ENCODE measurements at regions not wholly inside any gene's neighbourhood (a gene's known extent, or its start where the extent isn't known, plus 50 kb on each side); places are given as distances from the start of the nearest gene placed in this dataset.

GRCh38 chr1:177466286-177466685 lies 295.5 kb downstream of the BRINP2 start:
- H3K18ac ChIP-seq (ENCODE audit: low read depth in 1 of 2, low read length in 2 of 2), result no peak overlapping the region
- H3K9ac ChIP-seq (ENCODE audit: low read length), result no peak overlapping the region
- no peak for DNase-seq
- no peak overlapping the region for H2AFZ ChIP-seq (ENCODE audit: low read depth, low read length)
- H3K27me3 ChIP-seq (ENCODE audit: control insufficient read depth in 1 of 2, insufficient read depth in 1 of 2, low read length in 2 of 2), result peaks cover 0 to 24% of the 10 kb centered on the region in 2 experiments
- no peak overlapping the region for H2BK15ac ChIP-seq (ENCODE audit: low read depth, poor library complexity, severe bottlenecking)
- no peak overlapping the region for H3K23ac ChIP-seq (ENCODE audit: low read length in 2 of 2)
- H2BK120ac ChIP-seq (ENCODE audit: low read depth, low read length), result no peak overlapping the region
- H3K4me1 ChIP-seq (ENCODE audit: control insufficient read depth, insufficient read depth, low read depth, low read length), result no peaks in the 10 kb centered on the region
- H3K36me3 ChIP-seq (ENCODE audit: control insufficient read depth in 1 of 2, insufficient read depth in 2 of 2, low read depth in 1 of 2, low read length in 2 of 2), result no peaks in the 10 kb centered on the region
- H3K4me3 ChIP-seq (ENCODE audit: insufficient read depth in 1 of 2, low read depth in 1 of 2, low read length in 2 of 2), result no peak overlapping the region
- no peak overlapping the region for H3K4me2 ChIP-seq (ENCODE audit: low read length, poor library complexity, severe bottlenecking)
- H4K91ac ChIP-seq (ENCODE audit: low read length), result no peak overlapping the region
- no peaks in the 10 kb centered on the region for H3K9me3 ChIP-seq (ENCODE audit: control insufficient read depth, low read length)
- H2BK12ac ChIP-seq (ENCODE audit: low read length in 2 of 2), result no peak overlapping the region
- no peak overlapping the region for H3K14ac ChIP-seq (ENCODE audit: low read length in 2 of 2)
- H3K4ac ChIP-seq (ENCODE audit: low read depth in 1 of 2, low read length in 2 of 2), result no peak overlapping the region
- H3K79me1 ChIP-seq (replicated peaks; ENCODE audit: low read length, poor library complexity, severe bottlenecking), result no peaks in the 10 kb centered on the region
- WGBS, result 100% methylated on average over 2 of the region's 2 CpGs
- H4K8ac ChIP-seq (ENCODE audit: low read length), result no peak overlapping the region
- no peak overlapping the region for H3K27ac ChIP-seq (ENCODE audit: low read length, poor library complexity, severe bottlenecking)
- H2AK5ac ChIP-seq (ENCODE audit: low read length, severe bottlenecking), result no peak overlapping the region
- H2BK5ac ChIP-seq (ENCODE audit: low read depth, low read length, poor library complexity, severe bottlenecking), result no peak overlapping the region

- Histone ChIP-seq H3K27me3 (ENCODE audit: control insufficient read depth in 1 of 2, insufficient read depth in 1 of 2, low read length in 2 of 2) (peaks cover 0 to 30% of the 10 kb centered on the region in 2 experiments), H3K4me3 (ENCODE audit: insufficient read depth in 1 of 2, low read depth in 1 of 2, low read length in 2 of 2) (no peak overlapping the region), H3K27ac (ENCODE audit: low read length, poor library complexity, severe bottlenecking) (no peak overlapping the region), H3K14ac (ENCODE audit: low read length in 2 of 2) (no peak overlapping the region), H4K8ac (ENCODE audit: low read length) (no peak overlapping the region), H2BK5ac (ENCODE audit: low read depth, low read length, poor library complexity, severe bottlenecking) (no peak overlapping the region), H4K91ac (ENCODE audit: low read length) (no peak overlapping the region), H3K79me1 (replicated peaks; ENCODE audit: low read length, poor library complexity, severe bottlenecking) (no peaks in the 10 kb centered on the region), H2BK120ac (ENCODE audit: low read depth, low read length) (no peak overlapping the region), H3K9me3 (ENCODE audit: control insufficient read depth, low read length) (no peaks in the 10 kb centered on the region), H3K18ac (ENCODE audit: low read depth in 1 of 2, low read length in 2 of 2) (no peak overlapping the region), H3K9ac (ENCODE audit: low read length) (no peak overlapping the region), H3K4me2 (ENCODE audit: low read length, poor library complexity, severe bottlenecking) (no peak overlapping the region), H3K4ac (ENCODE audit: low read depth in 1 of 2, low read length in 2 of 2) (no peak overlapping the region), H3K23ac (ENCODE audit: low read length in 2 of 2) (no peak overlapping the region), H2AFZ (ENCODE audit: low read depth, low read length) (no peak overlapping the region), H3K36me3 (ENCODE audit: control insufficient read depth in 1 of 2, insufficient read depth in 2 of 2, low read depth in 1 of 2, low read length in 2 of 2) (no peaks in the 10 kb centered on the region), H2BK15ac (ENCODE audit: low read depth, poor library complexity, severe bottlenecking) (no peak overlapping the region), H2AK5ac (ENCODE audit: low read length, severe bottlenecking) (no peak overlapping the region), H3K4me1 (ENCODE audit: control insufficient read depth, insufficient read depth, low read depth, low read length) (no peaks in the 10 kb centered on the region), H2BK12ac (ENCODE audit: low read length in 2 of 2) (no peak overlapping the region)
- 20% methylated on average over 1 of the region's 2 CpGs for WGBS
- DNase-seq, result no peak
Measured at GRCh38 chr1:177464686-177465085, 293.9 kb downstream of the BRINP2 start.

- H4K91ac ChIP-seq (ENCODE audit: low read length), result no peak overlapping the region
- H3K18ac ChIP-seq (ENCODE audit: low read depth in 1 of 2, low read length in 2 of 2), result no peak overlapping the region
- H3K14ac ChIP-seq (ENCODE audit: low read length in 2 of 2), result no peak overlapping the region
- H3K4me1 ChIP-seq (ENCODE audit: control insufficient read depth, insufficient read depth, low read depth, low read length), result no peaks in the 10 kb centered on the region
- peaks cover 6 to 20% of the 10 kb centered on the region in 2 experiments for H3K27me3 ChIP-seq (ENCODE audit: control insufficient read depth in 1 of 2, insufficient read depth in 1 of 2, low read length in 2 of 2)
- no peak overlapping the region for H3K4me3 ChIP-seq (ENCODE audit: insufficient read depth in 1 of 2, low read depth in 1 of 2, low read length in 2 of 2)
- H3K9me3 ChIP-seq (ENCODE audit: control insufficient read depth, low read length), result no peaks in the 10 kb centered on the region
- no peak overlapping the region for H2BK120ac ChIP-seq (ENCODE audit: low read depth, low read length)
- no peak overlapping the region for H2BK5ac ChIP-seq (ENCODE audit: low read depth, low read length, poor library complexity, severe bottlenecking)
- no peak overlapping the region for H4K8ac ChIP-seq (ENCODE audit: low read length)
- no peak for DNase-seq
- H2BK15ac ChIP-seq (ENCODE audit: low read depth, poor library complexity, severe bottlenecking), result no peak overlapping the region
- no peak overlapping the region for H2BK12ac ChIP-seq (ENCODE audit: low read length in 2 of 2)
- H2AFZ ChIP-seq (ENCODE audit: low read depth, low read length), result no peak overlapping the region
- H2AK5ac ChIP-seq (ENCODE audit: low read length, severe bottlenecking), result no peak overlapping the region
- no peak overlapping the region for H3K23ac ChIP-seq (ENCODE audit: low read length in 2 of 2)
- 75% methylated on average over 2 of the region's 2 CpGs for WGBS
- H3K36me3 ChIP-seq (ENCODE audit: control insufficient read depth in 1 of 2, insufficient read depth in 2 of 2, low read depth in 1 of 2, low read length in 2 of 2), result no peaks in the 10 kb centered on the region
- H3K9ac ChIP-seq (ENCODE audit: low read length), result no peak overlapping the region
- H3K4me2 ChIP-seq (ENCODE audit: low read length, poor library complexity, severe bottlenecking), result no peak overlapping the region
- no peaks in the 10 kb centered on the region for H3K79me1 ChIP-seq (replicated peaks; ENCODE audit: low read length, poor library complexity, severe bottlenecking)
- no peak overlapping the region for H3K4ac ChIP-seq (ENCODE audit: low read depth in 1 of 2, low read length in 2 of 2)
- no peak overlapping the region for H3K27ac ChIP-seq (ENCODE audit: low read length, poor library complexity, severe bottlenecking)
Measured at GRCh38 chr1:177451191-177451590, 280.4 kb downstream of the BRINP2 start.

GRCh38 chr1:177448652-177449357 lies 278.0 kb downstream of the BRINP2 start:
- Histone ChIP-seq H3K27me3 (ENCODE audit: control insufficient read depth in 1 of 2, insufficient read depth in 1 of 2, low read length in 2 of 2) (peaks cover 6 to 43% of the 10 kb centered on the region in 2 experiments), H2AK5ac (ENCODE audit: low read length, severe bottlenecking) (no peak overlapping the region)
- WGBS, result 50% methylated on average over 5 of the region's 5 CpGs

More at GRCh38 chr1:177448652-177449357, 278.0 kb downstream of the BRINP2 start:
- Histone ChIP-seq H3K79me1 (replicated peaks; ENCODE audit: low read length, poor library complexity, severe bottlenecking) (no peaks in the 10 kb centered on the region), H2BK120ac (ENCODE audit: low read depth, low read length) (no peak overlapping the region), H4K8ac (ENCODE audit: low read length) (no peak overlapping the region), H3K9ac (ENCODE audit: low read length) (no peak overlapping the region), H2BK5ac (ENCODE audit: low read depth, low read length, poor library complexity, severe bottlenecking) (no peak overlapping the region), H4K91ac (ENCODE audit: low read length) (no peak overlapping the region), H3K27ac (ENCODE audit: low read length, poor library complexity, severe bottlenecking) (no peak overlapping the region), H3K4me2 (ENCODE audit: low read length, poor library complexity, severe bottlenecking) (no peak overlapping the region), H3K4me3 (ENCODE audit: insufficient read depth in 1 of 2, low read depth in 1 of 2, low read length in 2 of 2) (no peak overlapping the region), H2AFZ (ENCODE audit: low read depth, low read length) (no peak overlapping the region), H2BK15ac (ENCODE audit: low read depth, poor library complexity, severe bottlenecking) (no peak overlapping the region), H3K4ac (ENCODE audit: low read depth in 1 of 2, low read length in 2 of 2) (no peak overlapping the region), H3K14ac (ENCODE audit: low read length in 2 of 2) (no peak overlapping the region), H3K36me3 (ENCODE audit: control insufficient read depth in 1 of 2, insufficient read depth in 2 of 2, low read depth in 1 of 2, low read length in 2 of 2) (no peaks in the 10 kb centered on the region), H3K18ac (ENCODE audit: low read depth in 1 of 2, low read length in 2 of 2) (no peak overlapping the region), H2BK12ac (ENCODE audit: low read length in 2 of 2) (no peak overlapping the region), H3K9me3 (ENCODE audit: control insufficient read depth, low read length) (no peaks in the 10 kb centered on the region), H3K23ac (ENCODE audit: low read length in 2 of 2) (no peak overlapping the region), H3K4me1 (ENCODE audit: control insufficient read depth, insufficient read depth, low read depth, low read length) (no peaks in the 10 kb centered on the region)
- DNase-seq, result no peak

Measured in mesenchymal stem cell (in vitro differentiated cells and primary cell).